Thoracic aorta (tissue), 2 donors: ENCODE measurements at regions not wholly inside any gene's neighbourhood (a gene's known extent, or its start where the extent isn't known, plus 50 kb on each side); places are given as distances from the start of the nearest gene placed in this dataset.

Experiments
- ATAC-seq: fragments of 150-250 bp; one replicate; pipeline ENCODE4 v1.8.0; 2017; ENCODE audit warnings: low read depth; ENCODE audit not compliant: insufficient number of reproducible peaks, low FRiP score
- DNase-seq: peaks from one replicate; pipeline ENCODE4 v3.0.0-alpha.2; 2020; ENCODE audit warnings: low spot score
- H3K27ac ChIP-seq, 2 donors: fragments of 200-600 bp; sonication (generic); 1 replicate in 1 of 2; 2 replicates in 1 of 2; pipeline ENCODE4 v1.5.1; 2016; ENCODE audit warnings: mild to moderate bottlenecking in 2 of 2, moderate library complexity in 2 of 2
- H3K27me3 ChIP-seq: fragments of 200-600 bp; sonication (generic); replicated peaks from 2 replicates; pipeline ENCODE4 v1.6.0; 2016; ENCODE audit warnings: mild to moderate bottlenecking; ENCODE audit not compliant: insufficient read depth
- H3K36me3 ChIP-seq: fragments of 200-600 bp; sonication (generic); one replicate; pipeline ENCODE4 v1.5.1; 2016
- H3K4me1 ChIP-seq, 2 donors: fragments of 200-600 bp; sonication (generic); 1 replicate in 1 of 2; 2 replicates in 1 of 2; pipeline versions ENCODE4 v1.5.1 to v1.6.0; 2016; ENCODE audit warnings: low read depth in 2 of 2, mild to moderate bottlenecking in 1 of 2; ENCODE audit not compliant: control insufficient read depth in 1 of 2
- H3K4me3 ChIP-seq: fragments of 200-600 bp; sonication (generic); 2 replicates; pipeline ENCODE4 v1.5.1; 2016; ENCODE audit warnings: mild to moderate bottlenecking
- H3K9me3 ChIP-seq: fragments of 200-600 bp; sonication (generic); 2 replicates; pipeline ENCODE4 v1.5.1; 2016
- CTCF ChIP-seq: fragments of 200-600 bp; sonication (generic); IDR thresholded peaks from one replicate; pipeline ENCODE4 v1.5.1; 2019; ENCODE audit warnings: antibody characterized with exemption

DNA sequence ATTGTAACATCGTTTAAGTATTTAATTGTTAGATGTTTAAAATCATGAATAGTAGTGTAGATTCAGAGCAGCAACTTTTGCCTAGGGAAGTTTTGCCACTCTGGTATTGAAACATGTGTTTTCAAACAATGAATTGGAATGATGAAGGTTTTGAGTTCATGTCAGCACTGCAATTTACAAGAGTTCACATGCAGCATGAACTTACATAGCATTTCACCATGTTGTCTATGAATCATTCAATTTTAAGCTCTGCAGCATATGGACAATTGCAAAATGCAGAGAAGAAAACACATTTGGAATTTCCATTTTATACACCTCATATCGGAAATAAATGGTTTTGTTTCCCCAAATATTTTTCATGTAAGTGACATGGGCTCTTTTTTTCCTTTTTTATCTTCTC lies 170.7 kb upstream of the CDKN3 start:
- ATAC-seq, result no peak
- Histone ChIP-seq H3K9me3 (no peaks in the 10 kb centered on the region), H3K27ac (no peak overlapping the region), H3K36me3 (no peaks in the 10 kb centered on the region), H3K27me3 (no peaks in the 10 kb centered on the region), H3K4me1 (no peaks in the 10 kb centered on the region), H3K4me3 (no peak overlapping the region)
- no peak for TF ChIP-seq CTCF
- DNase-seq, result no peak

DNA sequence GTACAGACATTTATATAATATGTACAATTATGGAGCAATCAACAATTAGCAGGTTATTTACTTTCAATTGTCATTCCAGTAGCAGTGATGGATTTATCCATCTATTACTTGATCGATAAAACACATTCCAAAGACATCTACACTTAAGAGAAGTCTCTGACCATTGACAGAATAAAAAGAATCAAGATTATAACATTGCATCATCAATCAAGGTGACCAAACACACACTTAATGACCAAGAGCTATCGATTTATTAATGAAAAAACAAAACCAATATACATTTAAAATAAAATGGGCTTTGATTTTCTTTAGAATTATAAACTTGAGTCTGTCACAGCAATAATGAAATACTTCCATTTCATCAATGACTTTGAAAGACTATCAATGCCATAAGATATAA lies 170.2 kb upstream of the CDKN3 start:
- Histone ChIP-seq H3K4me1 (no peaks in the 10 kb centered on the region), H3K4me3 (no peak overlapping the region), H3K36me3 (no peaks in the 10 kb centered on the region), H3K27me3 (no peaks in the 10 kb centered on the region), H3K9me3 (no peaks in the 10 kb centered on the region), H3K27ac (no peak overlapping the region)
- ATAC-seq, result no peak
- no peak for TF ChIP-seq CTCF
- no peak for DNase-seq

GRCh38 chr14:54229136-54229535 lies 167.7 kb upstream of the CDKN3 start:
- H3K4me3 ChIP-seq, result no peak overlapping the region
- no peaks in the 10 kb centered on the region for H3K36me3 ChIP-seq
- no peak overlapping the region for H3K27ac ChIP-seq
- H3K9me3 ChIP-seq, result no peaks in the 10 kb centered on the region
- no peaks in the 10 kb centered on the region for H3K27me3 ChIP-seq
- DNase-seq (no peak), ATAC-seq (no peak)
- no peaks in the 10 kb centered on the region for H3K4me1 ChIP-seq
- TF ChIP-seq CTCF, result no peak

GRCh38 chr14:54230645-54231044 lies 166.2 kb upstream of the CDKN3 start:
- Histone ChIP-seq H3K4me1 (no peaks in the 10 kb centered on the region), H3K27ac (no peak overlapping the region), H3K27me3 (no peaks in the 10 kb centered on the region), H3K4me3 (no peak overlapping the region), H3K9me3 (no peaks in the 10 kb centered on the region), H3K36me3 (no peaks in the 10 kb centered on the region)
- DNase-seq (no peak), ATAC-seq (no peak)
- no peak for TF ChIP-seq CTCF

- no peaks in the 10 kb centered on the region for H3K27me3 ChIP-seq
- no peak overlapping the region for H3K4me3 ChIP-seq
- ATAC-seq, result no peak
- no peaks in the 10 kb centered on the region for H3K4me1 ChIP-seq
- TF ChIP-seq CTCF, result no peak
- DNase-seq, result no peak
- no peaks in the 10 kb centered on the region for H3K36me3 ChIP-seq
- no peak overlapping the region for H3K27ac ChIP-seq
- H3K9me3 ChIP-seq, result no peaks in the 10 kb centered on the region
Measured at GRCh38 chr14:54232735-54233134, 164.1 kb upstream of the CDKN3 start.
